Right lobe of liver (tissue), 4 donors: ENCODE measurements at regions not wholly inside any gene's neighbourhood (a gene's known extent, or its start where the extent isn't known, plus 50 kb on each side); places are given as distances from the start of the nearest gene placed in this dataset.

Experiments
- CTCF ChIP-seq, 4 donors: fragments of 200-600 bp in 3 of 4; fragments of 450-650 bp in 1 of 4; IDR thresholded peaks; one replicate each; pipeline versions ENCODE4 v1.5.1 to v1.8.0; 2016 to 2022; ENCODE audit warnings: antibody characterized with exemption in 4 of 4, mild to moderate bottlenecking in 2 of 4
- POLR2A ChIP-seq: fragments of 450-650 bp; IDR thresholded peaks from one replicate; pipeline ENCODE4 v1.6.1; 2017; ENCODE audit warnings: antibody characterized with exemption, mild to moderate bottlenecking
- donor health status: DM: no; HTN: no; CAD: no.
- donor health status: DM: no; HTN: no; CAD: no.
- donor health status: DM: no; HTN: yes; CAD: no.

GRCh38 chr7:46694058-46694457 lies 773.0 kb upstream of the IGFBP3 start:
- TF ChIP-seq CTCF (IDR thresholded peaks at IDR 0.05) (no peak), POLR2A (no peak)
